Keratinocyte (primary cell): ENCODE measurements at regions not wholly inside any gene's neighbourhood (a gene's known extent, or its start where the extent isn't known, plus 50 kb on each side); places are given as distances from the start of the nearest gene placed in this dataset.

ENCODE experiments used
- DNase-seq: peaks from one replicate; pipeline ENCODE4 v3.0.0-alpha.2; 2011; ENCODE audit warnings: low read depth, missing footprints, low spot score
- FAIRE-seq: peaks from 2 replicates; lab custom pipeline; 2011; peaks lifted over from hg19 to GRCh38; lab: Jason Lieb, UNC
- H2AFZ ChIP-seq: 2 replicates; pipeline ENCODE4 v1.6.0; 2012; ENCODE audit warnings: low read length, control low read depth, inconsistent platforms; ENCODE audit not compliant: control insufficient read depth
- H3K27ac ChIP-seq: 2 replicates; pipeline ENCODE4 v1.5.1; 2011; ENCODE audit warnings: low read length; ENCODE audit not compliant: control insufficient read depth, insufficient read depth
- H3K27me3 ChIP-seq: 3 replicates; pipeline ENCODE4 v1.6.0; 2011; ENCODE audit warnings: low read length; ENCODE audit not compliant: control insufficient read depth, insufficient read depth; ENCODE audit errors: extremely low read depth
- H3K36me3 ChIP-seq, 2 experiments: 2 replicates in 1 of 2; 3 replicates in 1 of 2; pipeline ENCODE4 v1.5.1; 2011; ENCODE audit warnings: low read length in 2 of 2, mild to moderate bottlenecking in 1 of 2; ENCODE audit not compliant: control insufficient read depth in 2 of 2, insufficient read depth in 2 of 2; ENCODE audit errors: extremely low read depth in 1 of 2
- H3K4me1 ChIP-seq: 3 replicates; pipeline ENCODE4 v1.5.1; 2011; ENCODE audit warnings: low read length; ENCODE audit not compliant: control insufficient read depth, insufficient read depth; ENCODE audit errors: extremely low read depth
- H3K4me2 ChIP-seq: 3 replicates; pipeline ENCODE4 v1.6.0; 2011; ENCODE audit warnings: low read depth, low read length; ENCODE audit not compliant: control insufficient read depth, insufficient read depth; ENCODE audit errors: extremely low read depth
- H3K4me3 ChIP-seq, 3 experiments: fragments of 200-600 bp in 1 of 3; sonication (generic) in 1 of 3; 2 replicates in 2 of 3; 3 replicates in 1 of 3; pipeline ENCODE4 v1.5.1; 2011 to 2016; ENCODE audit warnings: low read length in 3 of 3, mild to moderate bottlenecking in 3 of 3, control low read depth in 2 of 3, inconsistent platforms in 1 of 3, low read depth in 1 of 3, mixed read lengths in 1 of 3, mixed run types in 1 of 3, moderate library complexity in 1 of 3; ENCODE audit not compliant: control insufficient read depth in 2 of 3, insufficient read depth in 2 of 3; ENCODE audit errors: extremely low read depth in 1 of 3
- H3K79me2 ChIP-seq: 2 replicates; pipeline ENCODE4 v1.6.0; 2012; ENCODE audit warnings: low read length; ENCODE audit not compliant: control insufficient read depth, insufficient read depth
- H3K9ac ChIP-seq: 3 replicates; pipeline ENCODE4 v1.6.0; 2011; ENCODE audit warnings: low read length; ENCODE audit not compliant: control insufficient read depth, insufficient read depth; ENCODE audit errors: extremely low read depth
- H3K9me1 ChIP-seq: 3 replicates; pipeline ENCODE4 v1.6.0; 2011; ENCODE audit warnings: low read length; ENCODE audit not compliant: control insufficient read depth, insufficient read depth; ENCODE audit errors: extremely low read depth
- H3K9me3 ChIP-seq: 2 replicates; pipeline ENCODE4 v1.5.1; 2012; ENCODE audit warnings: low read depth, low read length; ENCODE audit not compliant: control insufficient read depth
- H4K20me1 ChIP-seq: 3 replicates; pipeline ENCODE4 v1.6.0; 2011; ENCODE audit warnings: low read length; ENCODE audit not compliant: control insufficient read depth, insufficient read depth; ENCODE audit errors: extremely low read depth
- CTCF ChIP-seq, 3 experiments: IDR thresholded peaks in 1 of 3; conservative IDR thresholded peaks in 1 of 3; optimal IDR thresholded peaks in 1 of 3; 2 replicates in 2 of 3; 3 replicates in 1 of 3; pipeline versions ENCODE3 to v1.5.1; 2011; ENCODE audit warnings: low read length in 3 of 3, mild to moderate bottlenecking in 3 of 3, moderate library complexity in 2 of 3, control low read depth in 1 of 3, inconsistent platforms in 1 of 3; ENCODE audit not compliant: insufficient read depth in 2 of 3; ENCODE audit errors: extremely low read depth in 1 of 3
- EZH2 ChIP-seq: IDR thresholded peaks from one replicate; pipeline ENCODE4 v1.6.1; 2012; ENCODE audit warnings: inconsistent platforms, mild to moderate bottlenecking, low read length, moderate library complexity
- dilution Hi-C: fragments of 300-500 bp; cut with MboI; formaldehyde crosslinking; loops from one replicate; pipeline ENCODE4 v1.7.0; 2020; ENCODE audit warnings: low sequenced_read_pairs; ENCODE audit not compliant: extremely low pct_ligation_motif_present

- no peak for FAIRE-seq
- dilution Hi-C loops: no loop called here
Observed at GRCh38 chr7:54249686-54250085, 292.5 kb upstream of the VSTM2A start.

GRCh38 chr7:54252256-54253035 is 289.7 kb upstream of the VSTM2A start:
- TF ChIP-seq CTCF (optimal IDR thresholded peaks at IDR 0.05 in 1 of 3, IDR thresholded peaks at IDR 0.05 in 1 of 3, conservative IDR thresholded peaks at IDR 0.05 in 1 of 3; ENCODE audit: extremely low read depth in 1 of 3, insufficient read depth in 2 of 3, low read length in 3 of 3): no peak
- no peak for TF ChIP-seq EZH2
- dilution Hi-C loops: no loop called here
- no peak overlapping the region for H3K27ac ChIP-seq
- DNase-seq: no peak
- no peak overlapping the region for H3K4me3 ChIP-seq
- H3K9me3 ChIP-seq: no peaks in the 10 kb centered on the region
- no peaks in the 10 kb centered on the region for H3K27me3 ChIP-seq
- no peak for FAIRE-seq
- no peaks in the 10 kb centered on the region for H4K20me1 ChIP-seq
- no peak overlapping the region for H3K9ac ChIP-seq
- H3K4me1 ChIP-seq: no peaks in the 10 kb centered on the region
- H2AFZ ChIP-seq: no peak overlapping the region
- no peak overlapping the region for H3K4me2 ChIP-seq
- no peaks in the 10 kb centered on the region for H3K79me2 ChIP-seq
- H3K9me1 ChIP-seq: no peaks in the 10 kb centered on the region
- H3K36me3 ChIP-seq: no peaks in the 10 kb centered on the region

More at GRCh38 chr7:54249686-54250085, 292.5 kb upstream of the VSTM2A start:
- Histone ChIP-seq H3K4me1 (no peaks in the 10 kb centered on the region), H3K27ac (no peak overlapping the region), H3K36me3 (no peaks in the 10 kb centered on the region), H3K9ac (no peak overlapping the region), H3K79me2 (no peaks in the 10 kb centered on the region), H3K27me3 (no peaks in the 10 kb centered on the region), H2AFZ (no peak overlapping the region), H3K9me1 (no peaks in the 10 kb centered on the region), H4K20me1 (no peaks in the 10 kb centered on the region), H3K4me3 (no peak overlapping the region), H3K9me3 (no peaks in the 10 kb centered on the region), H3K4me2 (no peak overlapping the region)
- DNase-seq: no peak
- TF ChIP-seq CTCF (optimal IDR thresholded peaks at IDR 0.05 in 1 of 3, IDR thresholded peaks at IDR 0.05 in 1 of 3, conservative IDR thresholded peaks at IDR 0.05 in 1 of 3; ENCODE audit: extremely low read depth in 1 of 3, insufficient read depth in 2 of 3, low read length in 3 of 3) (no peak), EZH2 (no peak)
